ENCODE measurements at regions not wholly inside any gene's neighbourhood (a gene's known extent, or its start where the extent isn't known, plus 50 kb on each side); places are given as distances from the start of the nearest gene placed in this dataset.

- no peak for TF ChIP-seq JUND (IDR thresholded peaks at IDR 0.05)
- TF ChIP-seq FOSL1 (IDR thresholded peaks at IDR 0.05; ENCODE audit: low read depth), result no peak
- no peak for TF ChIP-seq POLR2AphosphoS5 (IDR thresholded peaks at IDR 0.05; ENCODE audit: low read depth, low read length)
- TF ChIP-seq CTCF (IDR thresholded peaks at IDR 0.05 in 2 of 3, conservative IDR thresholded peaks at IDR 0.05 in 1 of 3; ENCODE audit: borderline replicate concordance in 1 of 3, insufficient read depth in 1 of 3, low read depth in 2 of 3, low read length in 2 of 3), result no peak
- TF ChIP-seq ZNF274 (IDR thresholded peaks at IDR 0.05; ENCODE audit: low read depth, low read length), result no peak
- TF ChIP-seq SP1 (IDR thresholded peaks at IDR 0.05; ENCODE audit: low read depth), result no peak
Observed at GRCh38 chr1:29425631-29426030, 189.3 kb downstream of the PTPRU start.

Measured in HCT116 (cell line).